Nucleus accumbens (tissue), 56 donors: ENCODE measurements at regions not wholly inside any gene's neighbourhood (a gene's known extent, or its start where the extent isn't known, plus 50 kb on each side); places are given as distances from the start of the nearest gene placed in this dataset.
"Not testable (repeated sequence)": the region's sequence is repeated elsewhere in the genome, so short reads cannot be mapped to it uniquely, and the experiment has no call there.

Source experiments
- DNase-seq, 56 donors: peaks; one replicate each; lab custom pipeline; 2025; lab: John Stamatoyannopoulos, UW

DNA sequence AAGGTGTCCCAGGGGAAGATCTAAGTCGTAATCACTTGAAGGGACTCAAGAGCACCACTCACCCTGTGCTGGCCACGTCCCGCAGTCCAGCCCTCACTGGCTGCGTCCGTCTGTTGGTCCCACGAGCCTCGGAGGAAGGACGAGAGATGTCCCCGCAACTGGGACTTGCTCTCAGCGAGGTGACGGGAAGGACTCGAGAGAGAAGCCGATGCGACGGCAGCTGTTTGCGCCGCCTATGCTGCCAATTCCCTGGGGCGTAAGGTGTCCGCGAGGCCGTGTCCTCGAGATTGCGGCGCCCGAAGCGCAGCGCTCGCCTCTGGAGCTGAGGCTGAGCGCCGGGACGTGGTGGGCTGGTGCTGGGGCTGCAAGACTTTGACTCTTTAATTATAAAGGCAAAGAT is 100.6 kb upstream of the SEMA3E start:
- no peak for DNase-seq

DNA sequence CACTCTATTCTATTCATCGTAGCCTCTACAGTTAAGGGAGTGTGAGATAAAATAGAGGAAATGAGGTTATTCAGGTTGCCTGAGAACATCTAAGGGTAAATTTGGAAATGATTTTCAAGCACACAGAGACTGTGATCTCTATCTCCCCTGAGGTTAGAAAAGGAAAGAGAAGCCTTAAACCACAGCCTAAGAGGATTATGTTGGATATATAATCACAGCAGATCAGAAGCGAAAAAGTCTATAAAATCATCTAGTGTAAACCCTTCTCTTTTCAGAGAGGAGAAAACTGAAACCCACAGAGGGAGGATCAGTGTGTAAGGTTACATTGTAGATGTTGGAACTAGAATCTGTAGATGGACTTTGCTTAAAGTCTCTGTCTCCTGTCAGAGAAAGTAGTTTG is 90.6 kb upstream of the SEMA3E start:
- no peak for DNase-seq

DNA sequence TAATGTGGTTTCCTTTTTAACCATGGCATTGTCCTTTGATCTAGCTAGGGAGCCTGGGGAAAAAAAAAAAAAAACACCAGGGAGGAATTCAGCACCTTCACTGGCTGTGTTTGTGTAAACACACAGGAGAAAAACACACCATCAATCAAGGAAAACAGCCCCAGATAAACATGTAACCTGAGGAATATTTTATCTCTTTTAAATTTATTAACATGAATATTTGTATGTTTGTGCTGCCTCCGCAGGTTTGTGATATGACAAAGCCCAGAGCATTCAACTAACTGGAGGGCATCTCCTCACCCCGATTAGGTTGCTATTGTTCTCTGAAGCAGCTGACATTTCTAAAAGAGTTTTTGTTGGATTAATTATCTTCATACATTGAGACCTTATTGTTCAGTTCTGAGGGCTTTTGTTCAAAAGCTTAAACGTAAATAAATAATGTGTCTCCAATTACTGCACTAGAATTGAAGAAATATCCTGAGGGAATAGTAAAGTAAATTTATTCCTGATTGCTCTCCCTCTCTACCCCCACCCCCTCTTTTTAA is 89.4 kb upstream of the SEMA3E start:
- no peak for DNase-seq

DNA sequence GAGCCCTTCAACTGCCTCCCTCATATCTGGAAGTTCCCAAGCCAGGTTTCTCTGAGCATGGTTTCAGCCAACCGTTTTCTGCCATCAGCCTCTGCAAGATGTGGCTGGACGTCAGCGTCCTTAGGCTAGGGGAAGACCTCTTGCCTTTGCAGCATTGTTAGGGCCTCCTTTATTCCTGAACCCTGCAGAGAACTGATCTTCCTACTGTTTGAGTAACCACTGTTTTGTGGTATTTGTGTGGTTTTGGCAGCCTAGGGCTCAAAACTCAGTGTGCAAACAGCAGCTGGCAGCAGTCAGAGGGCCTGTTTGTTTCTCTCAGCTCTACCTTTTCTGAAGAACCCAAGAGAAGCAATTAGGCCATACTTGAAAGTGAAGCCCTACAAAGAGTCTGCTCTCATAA is 83.4 kb upstream of the SEMA3E start:
- no peak for DNase-seq

DNA sequence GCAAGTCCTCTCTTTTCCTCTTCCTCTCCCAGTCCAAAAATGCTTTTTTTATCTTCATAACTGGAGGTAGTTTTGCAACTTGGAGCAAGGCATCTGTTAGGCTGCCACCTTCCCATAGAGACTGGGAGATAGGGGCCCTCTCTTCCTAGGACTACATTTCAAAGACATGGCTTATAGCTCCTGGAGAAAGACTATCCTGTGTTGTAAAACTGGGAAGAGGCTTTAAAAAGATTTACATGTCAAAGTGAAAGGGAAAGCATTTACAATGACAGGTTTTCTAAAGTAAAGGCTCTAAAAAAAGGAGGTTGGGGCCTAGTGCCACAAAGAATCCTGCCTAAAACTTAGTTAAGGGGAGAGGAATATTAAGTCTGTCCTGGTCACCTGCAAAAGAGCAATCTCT is 82.2 kb upstream of the SEMA3E start:
- no peak for DNase-seq

DNA sequence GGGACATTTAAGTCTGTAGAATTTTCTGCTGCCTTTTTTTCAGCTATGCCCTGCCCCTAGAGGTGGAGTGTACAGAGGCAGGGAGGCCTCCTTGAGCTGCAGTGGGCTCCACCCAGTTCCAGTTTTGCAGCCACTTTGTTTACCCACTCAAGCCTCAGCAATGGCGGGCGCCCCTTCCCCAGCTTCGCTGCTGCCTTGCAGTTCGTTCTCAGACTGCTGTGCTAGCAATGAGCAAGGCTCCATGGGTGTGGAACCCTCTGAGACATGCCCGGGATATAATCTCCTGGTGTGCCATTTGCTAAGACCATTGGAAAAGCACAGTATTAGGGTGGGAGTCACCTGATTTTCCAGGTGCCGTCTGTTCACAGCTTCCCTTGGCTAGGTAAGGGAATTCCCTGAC is 68.0 kb upstream of the SEMA3E start:
- DNase-seq: not testable (repeated sequence)

DNA sequence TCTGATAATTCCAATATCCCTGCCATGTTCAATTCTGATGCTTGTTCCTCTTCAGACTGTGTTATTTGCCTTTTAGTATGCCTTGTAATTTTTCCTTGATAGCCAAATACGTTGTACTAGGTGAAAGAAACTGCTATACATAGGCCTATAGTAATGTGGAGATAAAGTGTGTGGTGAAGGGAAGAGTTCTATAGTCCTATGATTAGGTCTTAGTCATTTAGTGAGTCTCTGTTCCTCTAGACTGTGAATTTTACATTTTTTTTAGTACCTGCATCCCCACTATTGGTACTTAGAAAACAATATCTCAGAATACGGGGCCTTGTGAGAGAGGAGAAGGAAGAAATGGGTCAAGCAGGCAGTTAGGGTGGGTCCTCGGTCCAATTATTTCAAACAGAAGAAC is 59.6 kb upstream of the SEMA3E start:
- DNase-seq: no peak

DNA sequence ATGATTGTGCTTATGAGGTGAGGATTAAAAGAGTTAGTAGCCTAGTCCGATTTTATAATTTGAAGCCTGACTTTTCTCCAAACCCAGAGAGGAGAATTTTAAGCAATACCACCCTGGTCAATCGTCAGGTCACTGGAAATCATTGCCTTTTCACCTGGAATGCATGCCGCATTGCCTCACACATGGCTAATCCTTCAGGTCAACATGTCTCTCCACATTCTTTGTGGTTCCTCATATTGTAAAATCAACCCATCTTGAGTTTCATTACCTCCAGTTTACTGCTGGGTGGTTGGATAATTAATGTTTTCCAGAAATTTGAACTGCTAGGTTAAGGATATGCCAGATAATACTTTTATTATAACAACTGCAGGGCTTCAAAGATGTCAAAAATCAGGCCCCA is 55.6 kb upstream of the SEMA3E start:
- no peak for DNase-seq

DNA sequence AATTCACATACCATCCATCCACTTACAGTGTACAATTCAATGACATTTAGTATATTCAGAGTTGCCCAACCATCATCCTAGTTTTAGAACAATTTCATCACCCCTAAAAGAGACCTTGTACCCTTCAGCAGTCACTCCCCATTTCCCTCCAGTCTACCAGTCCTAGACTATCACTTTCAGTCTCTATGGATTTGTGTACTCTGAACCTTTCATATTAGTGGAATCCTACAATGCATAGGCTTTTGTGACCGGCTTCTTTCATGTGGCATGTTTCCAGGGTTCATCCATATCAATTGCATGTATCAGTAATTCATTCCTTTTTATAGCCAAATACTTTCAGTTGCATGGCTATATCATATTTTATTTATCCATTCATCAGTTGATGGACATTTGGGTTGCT is 53.5 kb upstream of the SEMA3E start:
- no peak for DNase-seq

DNA sequence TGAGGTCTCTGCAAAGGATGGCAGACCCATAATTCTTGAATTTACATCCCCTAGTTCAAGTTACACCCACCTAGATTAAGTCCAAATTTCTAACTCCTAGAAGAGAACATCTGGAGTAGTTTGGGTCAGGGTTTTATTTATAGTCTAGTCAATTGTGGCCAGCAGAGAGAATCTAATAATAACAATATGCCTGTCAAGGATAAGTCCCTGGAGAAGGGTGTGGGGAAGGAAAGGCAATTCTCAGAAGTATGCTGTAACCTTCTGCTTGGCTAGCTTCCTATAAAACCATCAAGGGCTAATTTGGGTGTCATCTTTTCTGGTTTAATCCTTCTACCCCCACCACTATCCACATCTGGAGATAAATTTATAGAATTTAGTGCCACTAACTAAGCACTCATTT is 52.8 kb upstream of the SEMA3E start:
- no peak for DNase-seq
